ENCODE measurements at regions not wholly inside any gene's neighbourhood (a gene's known extent, or its start where the extent isn't known, plus 50 kb on each side); places are given as distances from the start of the nearest gene placed in this dataset.

DNA sequence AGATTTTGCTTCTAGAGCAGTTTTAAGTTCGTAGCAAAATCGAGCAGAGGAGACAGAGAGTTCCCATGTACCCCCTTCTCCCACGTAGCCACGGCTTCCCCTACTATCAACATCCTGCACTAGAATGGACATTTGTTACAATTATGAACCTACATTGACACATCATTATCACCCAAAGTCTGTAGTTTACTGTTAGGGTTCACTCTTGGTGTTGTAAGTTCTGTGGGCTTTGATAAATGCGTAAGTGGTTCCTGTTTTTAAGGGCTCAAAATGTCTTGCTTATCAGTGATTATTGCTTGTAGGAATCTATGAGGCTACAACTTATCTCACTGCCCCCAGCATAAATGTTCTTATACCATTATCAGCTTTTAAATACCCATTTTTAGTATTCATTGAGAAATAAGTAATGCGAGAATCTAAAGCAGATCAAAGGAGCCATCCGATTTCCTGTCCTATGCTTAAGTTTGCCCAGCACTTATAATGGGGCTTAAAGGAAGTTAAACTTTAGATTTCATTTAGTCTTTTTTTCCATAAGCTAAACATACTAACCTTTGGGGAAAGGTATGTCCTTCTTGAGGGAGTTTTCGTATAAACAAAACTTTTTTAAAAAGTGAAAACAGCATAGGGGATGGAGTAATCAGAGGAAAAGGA lies 118.7 kb downstream of the HAUS1 start:
- BruUV-seq (replicated peaks) = no TSS peak
- no peak for ATAC-seq

More for the DNA sequence above, 118.7 kb downstream of the HAUS1 start:
- Histone ChIP-seq H3K27ac (ENCODE audit: low read depth, low read length) (no peak overlapping the region), H2AFZ (ENCODE audit: low read depth, low read length, poor library complexity, severe bottlenecking) (no peak overlapping the region), H3K4me1 (ENCODE audit: control insufficient read depth in 1 of 2, insufficient read depth in 2 of 2, low read length in 2 of 2) (no peaks in the 10 kb centered on the region), H3K4me2 (ENCODE audit: low read length) (no peak overlapping the region), H3K9ac (ENCODE audit: low read length) (no peak overlapping the region), H4K20me1 (ENCODE audit: insufficient read depth) (no peaks in the 10 kb centered on the region; the same call in 1 of the 2 replicates), H3K79me2 (ENCODE audit: insufficient read depth, low read length) (peaks cover 72% of the 10 kb centered on the region), H3K9me2 (ENCODE audit: insufficient read depth) (no peaks in the 10 kb centered on the region), H3K9me3 (ENCODE audit: control insufficient read depth in 1 of 2, insufficient read depth in 1 of 2, low read depth in 1 of 2, low read length in 2 of 2) (no peaks in the 10 kb centered on the region), H3K36me3 (ENCODE audit: control insufficient read depth in 1 of 2, insufficient read depth in 2 of 2, low read length in 2 of 2) (no peaks in the 10 kb centered on the region), H3K27me3 (ENCODE audit: insufficient read depth, low read length) (no peaks in the 10 kb centered on the region), H3K4me3 (replicated peaks in 1 of 2; ENCODE audit: low read depth in 1 of 2, low read length in 2 of 2) (no peak overlapping the region)
- ChIA-PET CTCF (no interaction called here), POLR2A (no interaction called here), RAD21 (ENCODE audit: low non-redundant PET in 1 of 2, low total read pairs in 2 of 2, uncharacterized antibody in 2 of 2, unreplicated experiment in 2 of 2) (interaction anchor here in 1 of 2 experiments (0.6 kb wide), 1 partner anchor 30 kb away, joined by 3 read pairs; no protein-coding TSS in a partner anchor)
- TF ChIP-seq ELF1 (IDR thresholded peaks at IDR 0.05; ENCODE audit: borderline replicate concordance, low read depth) = no peak
- TF ChIP-seq POLR2A (IDR thresholded peaks at IDR 0.05; ENCODE audit: borderline replicate concordance, extremely low read depth, insufficient read depth, insufficient read length) = no peak
- no peak for TF ChIP-seq FOSL1 (IDR thresholded peaks at IDR 0.05; ENCODE audit: low read depth)
- no peak for TF ChIP-seq ZFX (IDR thresholded peaks at IDR 0.05)
- TF ChIP-seq EGR1 (IDR thresholded peaks at IDR 0.05; ENCODE audit: low read depth) = no peak
- TF ChIP-seq SP1 (IDR thresholded peaks at IDR 0.05; ENCODE audit: low read depth) = no peak
- no peak for TF ChIP-seq CBX3 (IDR thresholded peaks at IDR 0.05; ENCODE audit: low read depth)
- no peak for TF ChIP-seq ZNF274 (IDR thresholded peaks at IDR 0.05; ENCODE audit: low read depth, low read length)
- no peak for TF ChIP-seq CEBPB (IDR thresholded peaks at IDR 0.05; ENCODE audit: low read depth)
- TF ChIP-seq EZH2phosphoT487 (IDR thresholded peaks at IDR 0.05; ENCODE audit: borderline replicate concordance) = no peak
- TF ChIP-seq EZH2 (IDR thresholded peaks at IDR 0.05) = no peak
- TF ChIP-seq, protein P1, sequence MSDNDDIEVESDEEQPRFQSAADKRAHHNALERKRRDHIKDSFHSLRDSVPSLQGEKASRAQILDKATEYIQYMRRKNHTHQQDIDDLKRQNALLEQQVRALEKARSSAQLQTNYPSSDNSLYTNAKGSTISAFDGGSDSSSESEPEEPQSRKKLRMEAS (IDR thresholded peaks at IDR 0.05) = no peak
- TF ChIP-seq, protein P2, sequence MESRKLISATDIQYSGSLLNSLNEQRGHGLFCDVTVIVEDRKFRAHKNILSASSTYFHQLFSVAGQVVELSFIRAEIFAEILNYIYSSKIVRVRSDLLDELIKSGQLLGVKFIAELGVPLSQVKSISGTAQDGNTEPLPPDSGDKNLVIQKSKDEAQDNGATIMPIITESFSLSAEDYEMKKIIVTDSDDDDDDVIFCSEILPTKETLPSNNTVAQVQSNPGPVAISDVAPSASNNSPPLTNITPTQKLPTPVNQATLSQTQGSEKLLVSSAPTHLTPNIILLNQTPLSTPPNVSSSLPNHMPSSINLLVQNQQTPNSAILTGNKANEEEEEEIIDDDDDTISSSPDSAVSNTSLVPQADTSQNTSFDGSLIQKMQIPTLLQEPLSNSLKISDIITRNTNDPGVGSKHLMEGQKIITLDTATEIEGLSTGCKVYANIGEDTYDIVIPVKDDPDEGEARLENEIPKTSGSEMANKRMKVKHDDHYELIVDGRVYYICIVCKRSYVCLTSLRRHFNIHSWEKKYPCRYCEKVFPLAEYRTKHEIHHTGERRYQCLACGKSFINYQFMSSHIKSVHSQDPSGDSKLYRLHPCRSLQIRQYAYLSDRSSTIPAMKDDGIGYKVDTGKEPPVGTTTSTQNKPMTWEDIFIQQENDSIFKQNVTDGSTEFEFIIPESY (IDR thresholded peaks at IDR 0.05; ENCODE audit: extremely low read depth, insufficient replicate concordance, low read length) = no peak
- TF ChIP-seq REST (IDR thresholded peaks at IDR 0.05; ENCODE audit: low read depth) = no peak
- no peak for DNase-seq (ENCODE audit: low read depth, low spot score)
- intact Hi-C loops (cut with micrococcal nuclease) = no loop called here

Measured in HCT116 (cell line).